ENCODE measurements at regions not wholly inside any gene's neighbourhood (a gene's known extent, or its start where the extent isn't known, plus 50 kb on each side); places are given as distances from the start of the nearest gene placed in this dataset.

DNA sequence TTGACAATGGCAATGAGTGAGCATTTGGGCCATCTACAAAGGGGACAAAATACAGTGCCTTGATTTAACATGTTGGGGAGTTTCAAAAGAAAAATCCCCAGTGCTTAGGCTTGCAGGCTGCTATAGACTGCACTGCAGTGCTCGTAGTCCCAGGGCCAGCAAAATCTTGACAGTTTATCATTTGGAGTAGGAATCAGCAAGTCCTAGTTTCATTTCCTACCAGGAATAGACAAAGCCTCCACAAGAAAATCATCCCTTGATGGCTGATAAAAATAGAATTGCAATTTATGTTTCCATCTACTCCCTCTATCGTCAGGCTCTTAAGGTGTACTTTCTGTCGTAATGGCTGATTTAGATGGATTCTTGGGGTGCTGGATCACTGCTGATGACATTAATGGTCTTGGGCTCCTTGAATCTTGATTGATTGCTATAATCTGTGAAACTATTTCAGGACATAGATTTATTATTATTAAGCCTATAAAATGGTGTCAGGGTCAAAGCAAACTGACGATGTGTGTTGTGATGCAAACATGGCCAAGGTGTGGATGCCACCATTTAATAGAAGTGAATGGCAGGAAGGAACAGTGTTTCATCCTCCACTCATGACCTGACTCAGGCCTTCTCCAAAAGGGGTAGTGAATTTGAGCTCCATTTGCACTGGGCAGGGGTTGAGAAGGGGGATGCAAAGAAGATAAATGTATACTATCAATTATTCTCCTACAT, 171.7 kb downstream of the PIK3R1 start:
- no peak for ATAC-seq
- WGBS, 2 donors (ENCODE audit: low coverage in 1 of 2), result 83 to 96% methylated on average over 4 of the region's 4 CpGs
- Histone ChIP-seq H3K4me1 (no peaks in the 10 kb centered on the region), H3K36me3 (no peaks in the 10 kb centered on the region), H3K4me3 (no peak overlapping the region), H3K27me3 (no peaks in the 10 kb centered on the region), H3K27ac (no peak overlapping the region), H3K9me3 (no peaks in the 10 kb centered on the region)
- TF ChIP-seq, protein P1, sequence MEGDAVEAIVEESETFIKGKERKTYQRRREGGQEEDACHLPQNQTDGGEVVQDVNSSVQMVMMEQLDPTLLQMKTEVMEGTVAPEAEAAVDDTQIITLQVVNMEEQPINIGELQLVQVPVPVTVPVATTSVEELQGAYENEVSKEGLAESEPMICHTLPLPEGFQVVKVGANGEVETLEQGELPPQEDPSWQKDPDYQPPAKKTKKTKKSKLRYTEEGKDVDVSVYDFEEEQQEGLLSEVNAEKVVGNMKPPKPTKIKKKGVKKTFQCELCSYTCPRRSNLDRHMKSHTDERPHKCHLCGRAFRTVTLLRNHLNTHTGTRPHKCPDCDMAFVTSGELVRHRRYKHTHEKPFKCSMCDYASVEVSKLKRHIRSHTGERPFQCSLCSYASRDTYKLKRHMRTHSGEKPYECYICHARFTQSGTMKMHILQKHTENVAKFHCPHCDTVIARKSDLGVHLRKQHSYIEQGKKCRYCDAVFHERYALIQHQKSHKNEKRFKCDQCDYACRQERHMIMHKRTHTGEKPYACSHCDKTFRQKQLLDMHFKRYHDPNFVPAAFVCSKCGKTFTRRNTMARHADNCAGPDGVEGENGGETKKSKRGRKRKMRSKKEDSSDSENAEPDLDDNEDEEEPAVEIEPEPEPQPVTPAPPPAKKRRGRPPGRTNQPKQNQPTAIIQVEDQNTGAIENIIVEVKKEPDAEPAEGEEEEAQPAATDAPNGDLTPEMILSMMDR (IDR thresholded peaks at IDR 0.05), result no peak
- no peak for TF ChIP-seq POLR2A (IDR thresholded peaks at IDR 0.05)
- TF ChIP-seq POLR2AphosphoS5 (IDR thresholded peaks at IDR 0.05), result no peak
- TF ChIP-seq EP300 (IDR thresholded peaks at IDR 0.05), result no peak

DNA sequence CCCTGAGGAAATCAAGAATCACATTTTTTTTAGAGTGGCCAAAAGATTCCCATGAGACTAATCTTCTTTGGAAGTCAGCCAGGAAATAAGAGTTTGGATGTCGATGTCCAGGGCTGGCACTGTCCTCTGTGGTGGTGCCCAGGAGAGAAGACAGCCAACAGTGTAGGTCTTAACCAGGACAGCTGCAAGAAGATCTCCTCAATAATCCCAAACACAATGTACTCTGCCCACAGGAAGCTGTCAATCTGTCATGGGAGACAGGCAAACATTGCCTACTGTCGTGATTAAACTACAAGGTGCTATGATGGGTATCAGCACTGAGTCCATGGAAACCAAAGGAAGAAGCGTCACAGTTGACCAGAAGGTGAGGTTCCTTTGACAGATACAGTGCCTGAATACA, 174.1 kb downstream of the PIK3R1 start:
- ATAC-seq, result no peak
- no peaks in the 10 kb centered on the region for H3K36me3 ChIP-seq
- no peak for TF ChIP-seq POLR2A (IDR thresholded peaks at IDR 0.05)
- TF ChIP-seq, protein P1 (IDR thresholded peaks at IDR 0.05), result no peak
- no peak for TF ChIP-seq EP300 (IDR thresholded peaks at IDR 0.05)
- TF ChIP-seq POLR2AphosphoS5 (IDR thresholded peaks at IDR 0.05), result no peak
- no peaks in the 10 kb centered on the region for H3K27me3 ChIP-seq
- no peaks in the 10 kb centered on the region for H3K4me1 ChIP-seq
- H3K9me3 ChIP-seq, result no peaks in the 10 kb centered on the region
- no peak overlapping the region for H3K27ac ChIP-seq
- WGBS, 2 donors (ENCODE audit: low coverage in 1 of 2), result 85 to 90% methylated on average over 1 to 2 of the region's 3 CpGs
- H3K4me3 ChIP-seq, result no peak overlapping the region

- WGBS, 2 donors (ENCODE audit: low coverage in 1 of 2), result 39 to 81% methylated on average over 2 of the region's 2 CpGs
- Histone ChIP-seq H3K9me3 (peaks cover 0 to 5% (median 0%) of the 10 kb centered on the region in 3 donors), H3K4me1 (no peaks in the 10 kb centered on the region), H3K36me3 (no peaks in the 10 kb centered on the region), H3K4me3 (no peak overlapping the region), H3K27me3 (no peaks in the 10 kb centered on the region), H3K27ac (no peak overlapping the region)
- no peak for ATAC-seq
- TF ChIP-seq, protein P1 (IDR thresholded peaks at IDR 0.05), result no peak
- TF ChIP-seq POLR2A (IDR thresholded peaks at IDR 0.05), result no peak
- TF ChIP-seq POLR2AphosphoS5 (IDR thresholded peaks at IDR 0.05), result no peak
- TF ChIP-seq EP300 (IDR thresholded peaks at IDR 0.05), result no peak
Measured at GRCh38 chr5:68392617-68393016, 177.1 kb downstream of the PIK3R1 start.

DNA sequence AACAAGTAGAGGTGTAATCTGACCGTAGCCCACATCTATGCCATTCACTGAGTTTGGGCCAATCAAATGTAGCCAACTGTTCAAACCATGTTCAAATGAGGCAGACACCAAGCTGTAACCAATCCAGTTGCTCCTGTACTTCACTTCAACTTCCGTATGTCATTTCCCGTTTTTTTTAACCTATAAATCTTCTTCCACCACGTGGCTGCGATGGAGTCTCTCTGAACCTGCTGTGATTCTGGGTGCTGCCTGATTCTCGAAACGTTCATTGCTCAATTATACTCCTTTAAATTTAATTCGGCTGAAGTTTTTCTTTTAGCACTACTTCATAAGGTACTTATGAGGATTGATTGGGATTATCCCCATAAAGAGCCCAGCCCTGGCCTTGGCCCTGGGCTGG, 179.7 kb downstream of the PIK3R1 start:
- no peak overlapping the region for H3K27ac ChIP-seq
- peaks cover 0 to 6% (median 0%) of the 10 kb centered on the region in 3 donors for H3K9me3 ChIP-seq
- ATAC-seq, result no peak
- WGBS, 2 donors (ENCODE audit: low coverage in 1 of 2), result 92 to 93% methylated on average over 8 of the region's 8 CpGs
- no peak for TF ChIP-seq EP300 (IDR thresholded peaks at IDR 0.05)
- TF ChIP-seq POLR2A (IDR thresholded peaks at IDR 0.05), result no peak
- TF ChIP-seq, protein P1 (IDR thresholded peaks at IDR 0.05), result no peak
- no peak for TF ChIP-seq POLR2AphosphoS5 (IDR thresholded peaks at IDR 0.05)
- no peaks in the 10 kb centered on the region for H3K4me1 ChIP-seq
- H3K4me3 ChIP-seq, result no peak overlapping the region
- H3K27me3 ChIP-seq, result no peaks in the 10 kb centered on the region
- H3K36me3 ChIP-seq, result no peaks in the 10 kb centered on the region

DNA sequence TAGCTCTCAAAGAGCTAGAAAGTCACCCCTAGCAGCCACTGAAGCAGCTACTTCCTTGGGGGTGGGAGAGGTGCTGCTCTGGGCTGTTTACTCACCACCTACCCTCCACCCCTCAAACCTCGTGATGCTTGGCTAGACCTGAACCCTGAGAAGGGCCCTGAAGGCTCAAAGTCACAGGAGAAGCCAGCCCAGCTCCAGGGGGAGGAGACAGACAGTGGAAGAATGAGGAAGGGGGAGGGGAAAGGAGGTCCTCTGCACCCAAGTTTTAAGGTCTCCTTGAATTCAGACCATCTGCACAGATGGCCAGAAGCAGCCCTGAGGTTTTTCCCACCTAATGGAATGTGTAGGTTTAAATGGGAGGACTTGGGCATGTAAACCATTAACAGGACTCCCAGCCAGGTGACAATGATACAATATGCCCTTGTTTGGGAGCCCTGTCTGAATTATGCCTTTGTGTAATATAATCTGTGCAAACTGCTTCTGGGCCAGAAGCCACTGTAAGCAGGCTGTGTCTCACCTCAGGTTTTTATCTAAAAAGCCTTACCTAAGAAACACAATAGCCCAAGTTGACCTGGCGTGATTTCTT, 180.5 kb downstream of the PIK3R1 start:
- WGBS, 2 donors (ENCODE audit: low coverage in 1 of 2), result 70 to 100% methylated on average over 1 to 2 of the region's 2 CpGs
- TF ChIP-seq EP300 (IDR thresholded peaks at IDR 0.05), result no peak
- TF ChIP-seq POLR2A (IDR thresholded peaks at IDR 0.05), result no peak
- TF ChIP-seq, protein P1 (IDR thresholded peaks at IDR 0.05), result no peak
- TF ChIP-seq POLR2AphosphoS5 (IDR thresholded peaks at IDR 0.05), result no peak
- no peaks in the 10 kb centered on the region for H3K4me1 ChIP-seq
- H3K4me3 ChIP-seq, result no peak overlapping the region
- no peaks in the 10 kb centered on the region for H3K27me3 ChIP-seq
- no peak for ATAC-seq
- peaks cover 0 to 6% (median 0%) of the 10 kb centered on the region in 3 donors for H3K9me3 ChIP-seq
- H3K27ac ChIP-seq, result no peak overlapping the region
- H3K36me3 ChIP-seq, result no peaks in the 10 kb centered on the region

Data from gastroesophageal sphincter (tissue), 4 donors.